Lower leg skin (tissue), 3 donors: ENCODE measurements at regions not wholly inside any gene's neighbourhood (a gene's known extent, or its start where the extent isn't known, plus 50 kb on each side); places are given as distances from the start of the nearest gene placed in this dataset.

ENCODE experiments used
- POLR2A ChIP-seq, 2 donors: fragments of 450-650 bp; IDR thresholded peaks; one replicate each; pipeline ENCODE4 v1.6.1; 2016 to 2017; ENCODE audit warnings: antibody characterized with exemption in 2 of 2, mild to moderate bottlenecking in 1 of 2, moderate library complexity in 1 of 2
- TF ChIP-seq, protein P1 (sequence below), 3 donors: fragments of 450-650 bp; IDR thresholded peaks; one replicate each; pipeline ENCODE4 v1.5.1; 2016; ENCODE audit warnings: antibody characterized with exemption in 3 of 3, mild to moderate bottlenecking in 3 of 3, moderate library complexity in 2 of 3

DNA sequence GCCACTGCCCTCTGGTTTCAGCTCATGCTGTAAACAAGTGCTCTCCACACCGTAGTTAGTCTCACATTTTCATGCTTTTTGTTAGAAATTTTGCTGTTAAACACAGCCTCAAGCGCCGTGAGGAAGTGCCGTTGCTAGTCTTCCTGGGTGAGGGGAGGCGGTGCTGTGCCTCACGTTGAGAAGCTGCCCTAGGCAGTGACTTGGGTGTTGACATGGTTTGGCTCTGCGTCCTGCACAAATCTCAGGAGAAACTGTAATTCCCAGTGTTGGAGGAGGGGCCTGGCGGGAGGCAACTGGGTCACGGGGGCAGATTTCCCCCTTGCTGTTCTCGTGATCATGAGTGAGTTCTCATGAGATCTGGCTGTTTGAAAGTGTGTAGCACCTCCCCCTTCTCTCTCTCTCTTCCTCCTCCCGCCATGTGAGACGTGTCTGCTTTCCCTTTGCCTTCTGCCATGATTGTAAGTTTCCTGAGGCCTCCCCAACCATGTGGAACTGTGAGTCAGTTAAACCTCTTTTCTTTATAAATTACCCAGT lies 95.8 kb downstream of the ERMARD start:
- TF ChIP-seq POLR2A (IDR thresholded peaks at IDR 0.05), result no peak
- TF ChIP-seq, protein P1, sequence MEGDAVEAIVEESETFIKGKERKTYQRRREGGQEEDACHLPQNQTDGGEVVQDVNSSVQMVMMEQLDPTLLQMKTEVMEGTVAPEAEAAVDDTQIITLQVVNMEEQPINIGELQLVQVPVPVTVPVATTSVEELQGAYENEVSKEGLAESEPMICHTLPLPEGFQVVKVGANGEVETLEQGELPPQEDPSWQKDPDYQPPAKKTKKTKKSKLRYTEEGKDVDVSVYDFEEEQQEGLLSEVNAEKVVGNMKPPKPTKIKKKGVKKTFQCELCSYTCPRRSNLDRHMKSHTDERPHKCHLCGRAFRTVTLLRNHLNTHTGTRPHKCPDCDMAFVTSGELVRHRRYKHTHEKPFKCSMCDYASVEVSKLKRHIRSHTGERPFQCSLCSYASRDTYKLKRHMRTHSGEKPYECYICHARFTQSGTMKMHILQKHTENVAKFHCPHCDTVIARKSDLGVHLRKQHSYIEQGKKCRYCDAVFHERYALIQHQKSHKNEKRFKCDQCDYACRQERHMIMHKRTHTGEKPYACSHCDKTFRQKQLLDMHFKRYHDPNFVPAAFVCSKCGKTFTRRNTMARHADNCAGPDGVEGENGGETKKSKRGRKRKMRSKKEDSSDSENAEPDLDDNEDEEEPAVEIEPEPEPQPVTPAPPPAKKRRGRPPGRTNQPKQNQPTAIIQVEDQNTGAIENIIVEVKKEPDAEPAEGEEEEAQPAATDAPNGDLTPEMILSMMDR (IDR thresholded peaks at IDR 0.05), result no peak
